NCI-H146 (cell line): ENCODE measurements at regions not wholly inside any gene's neighbourhood (a gene's known extent, or its start where the extent isn't known, plus 50 kb on each side); places are given as distances from the start of the nearest gene placed in this dataset.

Experiments
- DNase-seq: peaks from one replicate; lab custom pipeline; 2025; lab: John Stamatoyannopoulos, UW

- no peak for DNase-seq
Observed at GRCh38 chr22:48857202-48857805, 970.4 kb downstream of the BRD1 start.

DNA sequence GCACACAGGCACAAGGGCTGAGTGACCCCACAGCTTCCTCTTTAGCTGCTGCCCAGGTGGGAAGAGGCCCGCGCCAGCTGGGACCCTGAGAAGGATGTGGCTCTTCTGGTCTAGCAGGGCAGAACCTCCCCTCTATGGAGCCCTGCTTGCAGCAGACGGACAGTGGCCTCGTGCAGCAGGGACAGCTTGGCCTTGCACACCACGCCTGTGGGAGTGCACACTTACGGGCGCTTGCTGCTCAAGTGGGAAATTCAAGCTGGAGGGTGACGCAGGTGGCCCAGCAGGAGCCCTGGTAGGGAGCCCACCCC lies 971.4 kb downstream of the BRD1 start:
- no peak for DNase-seq

- DNase-seq: no peak
Observed at GRCh38 chr22:48855593-48856307, 971.9 kb downstream of the BRD1 start.

- DNase-seq: no peak
Observed at GRCh38 chr22:48855013-48855412, 972.7 kb downstream of the BRD1 start.

GRCh38 chr22:48853627-48854240 lies 973.9 kb downstream of the BRD1 start:
- DNase-seq: no peak

GRCh38 chr22:48851933-48852549 lies 975.6 kb downstream of the BRD1 start:
- no peak for DNase-seq

DNA sequence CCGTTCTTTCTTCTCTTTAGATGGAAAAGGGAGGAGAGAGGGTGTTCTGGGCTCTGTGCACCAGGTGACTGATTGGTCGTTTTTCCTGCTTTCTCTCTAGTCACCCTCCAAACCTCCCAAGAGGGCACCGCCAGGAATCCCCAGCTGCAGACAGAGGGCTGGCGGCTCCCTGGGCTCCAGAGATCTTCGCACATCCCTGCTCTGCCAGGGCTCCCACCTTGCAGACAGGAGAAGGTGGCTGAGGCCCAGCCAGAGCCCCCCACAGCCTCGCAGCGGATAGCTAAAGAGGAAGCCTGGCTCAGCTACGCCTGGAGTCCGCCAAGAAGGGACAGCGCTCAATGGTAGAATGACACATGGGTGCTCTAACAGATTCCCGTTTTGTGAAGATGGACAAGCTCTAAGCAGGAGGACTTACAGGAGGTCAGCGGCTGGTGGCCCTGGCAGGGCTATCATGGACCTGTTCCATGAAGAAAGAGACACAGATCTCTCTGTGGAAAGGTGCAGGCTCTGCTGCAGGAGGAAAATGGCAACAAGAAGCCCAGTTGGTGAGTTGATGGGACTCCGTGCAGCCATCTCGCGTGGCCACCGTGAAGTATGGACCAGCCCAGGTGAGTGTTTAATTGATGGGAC lies 976.9 kb downstream of the BRD1 start:
- DNase-seq: no peak

GRCh38 chr22:48849963-48850657 lies 977.6 kb downstream of the BRD1 start:
- DNase-seq: no peak

DNA sequence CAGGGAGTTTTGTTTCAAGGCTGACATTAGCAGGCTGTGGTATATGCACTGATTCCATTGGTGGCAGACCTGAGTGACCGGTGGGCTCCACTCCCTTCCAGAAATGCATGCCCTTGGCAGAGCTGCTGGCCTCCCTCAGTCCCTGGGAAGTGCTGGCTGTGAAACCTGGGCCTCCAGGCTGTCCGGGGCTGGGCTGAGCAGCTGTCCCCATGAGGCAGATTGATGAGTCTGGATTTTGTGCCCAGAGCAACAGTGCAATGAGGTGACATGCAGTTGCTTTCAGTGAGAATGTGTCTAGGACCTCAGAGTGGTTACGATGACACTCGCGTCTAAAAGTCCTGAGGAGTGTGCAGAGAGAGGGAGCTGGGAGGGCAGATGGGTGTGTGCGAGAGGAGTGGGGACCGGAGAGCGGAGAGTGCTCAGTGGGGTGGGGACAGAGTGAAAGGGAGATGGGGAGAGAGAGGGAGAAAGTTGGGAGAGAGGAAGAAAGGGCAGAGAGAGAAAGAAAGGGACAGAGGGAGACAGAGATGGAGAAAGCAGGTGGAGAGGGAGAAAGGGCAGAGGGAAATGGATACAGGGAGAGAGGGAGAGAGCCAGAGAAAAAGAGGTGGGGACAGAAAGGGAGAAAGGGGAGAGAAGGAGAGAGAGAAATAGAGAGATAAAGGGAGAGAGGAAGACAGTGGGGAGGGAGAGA lies 978.3 kb downstream of the BRD1 start:
- no peak for DNase-seq

GRCh38 chr22:48846200-48846599 lies 981.5 kb downstream of the BRD1 start:
- no peak for DNase-seq

GRCh38 chr22:48845356-48845936 lies 982.2 kb downstream of the BRD1 start:
- peak; percentile 67 for DNase-seq

DNA sequence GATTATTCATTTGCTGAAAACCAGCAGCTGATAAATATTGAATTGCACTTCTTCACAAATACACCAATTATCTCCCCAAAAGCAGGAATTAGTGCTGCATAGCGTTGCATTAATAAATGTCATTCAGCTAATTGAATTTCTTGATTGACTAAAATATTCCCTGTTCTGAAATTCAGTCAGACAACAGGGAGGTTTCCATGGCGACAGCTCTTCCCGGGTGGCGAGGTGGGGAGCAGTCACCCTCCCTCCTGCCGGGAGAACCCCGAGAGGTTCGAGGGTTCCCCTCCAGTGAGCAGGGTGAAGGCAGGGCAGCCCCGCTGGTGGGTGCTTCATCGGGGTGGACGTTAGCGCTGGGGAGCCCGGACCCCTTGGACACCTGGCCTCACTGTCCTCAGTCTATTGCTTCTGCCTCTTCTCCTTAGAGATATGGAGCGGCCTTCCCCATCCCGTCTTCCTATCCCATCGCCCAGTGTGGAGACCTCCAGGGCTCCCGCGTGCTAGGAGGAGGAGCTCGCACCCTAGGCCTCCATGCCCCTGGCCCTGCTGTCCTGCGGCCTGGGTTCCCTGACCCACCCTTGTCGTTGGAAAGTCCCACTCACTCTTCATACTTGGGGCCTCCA lies 983.5 kb downstream of the BRD1 start:
- no peak for DNase-seq

DNA sequence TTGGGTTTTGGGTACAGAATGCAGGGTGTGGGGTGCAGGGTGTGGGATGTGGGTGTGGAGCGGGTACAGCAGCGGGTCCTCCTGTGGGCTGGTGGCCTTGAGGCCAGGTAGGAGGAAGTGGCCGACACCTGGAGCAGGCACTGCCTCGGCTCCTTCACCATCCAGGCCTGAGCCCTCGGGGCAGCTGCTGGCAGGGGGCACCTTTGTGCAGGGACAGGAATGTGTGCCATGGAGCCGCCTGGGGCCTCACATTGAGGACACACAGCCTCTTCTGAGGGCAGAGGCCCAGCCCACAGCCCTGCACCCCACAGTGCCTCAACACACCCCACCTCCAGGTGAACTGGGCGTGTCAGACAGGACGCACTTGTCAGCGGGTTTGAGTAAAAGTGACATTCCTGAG lies 984.0 kb downstream of the BRD1 start:
- peak; percentile 6 for DNase-seq

GRCh38 chr22:48842976-48843375 lies 984.7 kb downstream of the BRD1 start:
- no peak for DNase-seq

DNA sequence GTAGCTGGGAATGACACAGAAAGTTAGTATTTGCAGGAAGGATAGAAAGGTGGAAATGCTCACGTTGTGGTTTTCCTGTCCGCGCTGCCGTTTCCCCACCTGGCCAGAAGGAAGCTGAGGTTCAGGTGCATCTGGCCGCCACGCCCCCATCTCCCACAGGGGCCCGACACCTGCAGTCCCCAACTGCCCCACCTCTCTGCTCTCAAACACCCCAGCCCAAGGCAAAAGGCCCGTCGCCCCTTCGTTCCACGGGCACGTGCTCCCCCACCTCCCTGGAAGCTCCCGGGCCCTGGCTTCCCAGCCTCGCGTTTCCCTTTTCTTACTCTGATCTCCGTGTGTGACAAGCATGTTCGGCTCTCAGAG lies 985.1 kb downstream of the BRD1 start:
- no peak for DNase-seq

DNA sequence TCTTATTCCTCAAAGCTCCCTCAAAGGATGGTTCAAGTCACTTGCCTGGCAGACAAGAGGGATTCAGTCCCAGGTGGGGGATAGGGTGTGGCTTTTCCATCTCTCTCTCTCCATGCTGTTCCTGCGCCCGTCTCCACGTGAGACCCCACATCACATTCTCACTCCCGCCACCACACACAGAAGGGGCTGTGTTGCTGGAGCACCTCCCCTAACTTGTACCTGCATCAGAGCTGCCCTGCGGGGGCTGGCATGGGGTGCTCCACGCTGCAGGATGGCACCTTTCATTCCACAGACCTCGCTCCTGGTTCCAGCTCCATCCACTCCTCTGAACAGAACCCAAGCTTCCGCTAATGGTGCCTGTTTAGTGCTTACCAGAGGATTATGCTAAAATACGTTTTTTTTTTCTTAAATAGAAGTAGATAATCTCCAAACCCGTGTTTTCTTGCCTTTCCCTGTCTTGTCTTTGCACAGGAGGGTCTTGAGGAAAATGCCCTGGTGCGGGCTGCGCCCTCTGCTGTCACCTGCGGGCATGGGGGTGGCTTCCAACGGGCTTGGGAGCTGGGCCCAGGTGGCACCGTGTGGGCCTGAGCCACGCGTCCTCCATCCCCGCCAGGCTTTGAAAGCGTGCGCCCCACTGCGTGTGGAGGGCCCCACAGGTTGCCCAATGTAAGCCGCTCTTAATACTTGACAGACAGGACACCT lies 985.6 kb downstream of the BRD1 start:
- no peak for DNase-seq

GRCh38 chr22:48840112-48840949 lies 987.3 kb downstream of the BRD1 start:
- no peak for DNase-seq

GRCh38 chr22:48838846-48839730 lies 988.6 kb downstream of the BRD1 start:
- peak; percentile 30 for DNase-seq
